ENCODE measurements at regions not wholly inside any gene's neighbourhood (a gene's known extent, or its start where the extent isn't known, plus 50 kb on each side); places are given as distances from the start of the nearest gene placed in this dataset.

GRCh38 chr5:125257997-125258396 is 511.6 kb upstream of the ZNF608 start:
- no peak overlapping the region for H3K4me2 ChIP-seq (ENCODE audit: low read length)
- no peak overlapping the region for H3K4me3 ChIP-seq (ENCODE audit: low read length)
- peaks cover 2% of the 10 kb centered on the region for H3K4me1 ChIP-seq (ENCODE audit: insufficient read depth, low read length)
- H4K20me1 ChIP-seq (ENCODE audit: low read length): no peaks in the 10 kb centered on the region
- no peaks in the 10 kb centered on the region for H3K9me2 ChIP-seq (replicated peaks; ENCODE audit: low read length)
- no peak overlapping the region for H3K9ac ChIP-seq (ENCODE audit: low read length)
- no peak for TF ChIP-seq EZH2phosphoT487 (IDR thresholded peaks at IDR 0.05; ENCODE audit: borderline replicate concordance, low read length)
- TF ChIP-seq CTCF (conservative IDR thresholded peaks at IDR 0.05; ENCODE audit: low read depth, low read length): no peak
- intact Hi-C loops (cut with micrococcal nuclease): no loop called here
- H3F3A ChIP-seq (ENCODE audit: low read length, unreplicated experiment): no peaks in the 10 kb centered on the region
- POLR2A ChIA-PET (ENCODE audit: unreplicated experiment): no interaction called here
- H2AFZ ChIP-seq (ENCODE audit: low read length): no peak overlapping the region
- DNase-seq (no peak), ATAC-seq (no peak)
- H3K9me3 ChIP-seq (ENCODE audit: low read length): peaks cover 6% of the 10 kb centered on the region; the same call in 1 of the 2 replicates
- CTCF ChIA-PET: no interaction called here
- H3K27ac ChIP-seq (ENCODE audit: low read length): no peak overlapping the region
- H3K79me2 ChIP-seq (ENCODE audit: low read length): no peaks in the 10 kb centered on the region
- H3K36me3 ChIP-seq (ENCODE audit: low read depth, low read length): peaks cover 2% of the 10 kb centered on the region; the same call in 1 of the 2 replicates
- no TSS peak for BruUV-seq (replicated peaks)
- H3K27me3 ChIP-seq (ENCODE audit: low read length): no peaks in the 10 kb centered on the region

- ATAC-seq (no peak), DNase-seq (no peak)
- ChIA-PET CTCF (no interaction called here), POLR2A (ENCODE audit: unreplicated experiment) (no interaction called here)
- H3K27ac ChIP-seq (ENCODE audit: low read length): no peak overlapping the region
- peaks cover 6% of the 10 kb centered on the region; the same call in 1 of the 2 replicates for H3K9me3 ChIP-seq (ENCODE audit: low read length)
- H3K4me1 ChIP-seq (ENCODE audit: insufficient read depth, low read length): peaks cover 8% of the 10 kb centered on the region
- H3K4me2 ChIP-seq (ENCODE audit: low read length): no peak overlapping the region
- peaks cover 2% of the 10 kb centered on the region; the same call in 1 of the 2 replicates for H3K36me3 ChIP-seq (ENCODE audit: low read depth, low read length)
- no peak overlapping the region for H3K9ac ChIP-seq (ENCODE audit: low read length)
- no TSS peak for BruUV-seq (replicated peaks)
- no peaks in the 10 kb centered on the region for H3F3A ChIP-seq (ENCODE audit: low read length, unreplicated experiment)
- H3K79me2 ChIP-seq (ENCODE audit: low read length): no peaks in the 10 kb centered on the region
- TF ChIP-seq EZH2phosphoT487 (IDR thresholded peaks at IDR 0.05; ENCODE audit: borderline replicate concordance, low read length): no peak
- no peak for TF ChIP-seq EZH2 (IDR thresholded peaks at IDR 0.05; ENCODE audit: low read length, unreplicated experiment)
- no peak for TF ChIP-seq CTCF (conservative IDR thresholded peaks at IDR 0.05; ENCODE audit: low read depth, low read length)
- no peak overlapping the region for H2AFZ ChIP-seq (ENCODE audit: low read length)
- intact Hi-C loops (cut with micrococcal nuclease): no loop called here
- no peaks in the 10 kb centered on the region for H3K27me3 ChIP-seq (ENCODE audit: low read length)
- no peaks in the 10 kb centered on the region for H4K20me1 ChIP-seq (ENCODE audit: low read length)
- H3K9me2 ChIP-seq (replicated peaks; ENCODE audit: low read length): no peaks in the 10 kb centered on the region
- H3K4me3 ChIP-seq (ENCODE audit: low read length): no peak overlapping the region
Measured at GRCh38 chr5:125258615-125259014, 512.2 kb upstream of the ZNF608 start.

- TF ChIP-seq EZH2phosphoT487 (IDR thresholded peaks at IDR 0.05; ENCODE audit: borderline replicate concordance, low read length) (no peak), CTCF (conservative IDR thresholded peaks at IDR 0.05; ENCODE audit: low read depth, low read length) (no peak)
- Histone ChIP-seq H4K20me1 (ENCODE audit: low read length) (no peaks in the 10 kb centered on the region), H2AFZ (ENCODE audit: low read length) (no peak overlapping the region), H3K79me2 (ENCODE audit: low read length) (no peaks in the 10 kb centered on the region), H3F3A (ENCODE audit: low read length, unreplicated experiment) (no peaks in the 10 kb centered on the region), H3K27ac (ENCODE audit: low read length) (no peak overlapping the region), H3K36me3 (ENCODE audit: low read depth, low read length) (peaks cover 2% of the 10 kb centered on the region; the same call in 1 of the 2 replicates), H3K4me2 (ENCODE audit: low read length) (no peak overlapping the region), H3K9me2 (replicated peaks; ENCODE audit: low read length) (no peaks in the 10 kb centered on the region), H3K9me3 (ENCODE audit: low read length) (no peaks in the 10 kb centered on the region), H3K4me3 (ENCODE audit: low read length) (no peak overlapping the region), H3K27me3 (ENCODE audit: low read length) (no peaks in the 10 kb centered on the region), H3K4me1 (ENCODE audit: insufficient read depth, low read length) (peaks cover 9% of the 10 kb centered on the region), H3K9ac (ENCODE audit: low read length) (no peak overlapping the region)
- no TSS peak for BruUV-seq (replicated peaks)
- intact Hi-C loops (cut with micrococcal nuclease): no loop called here
- ATAC-seq (no peak), DNase-seq (no peak)
- POLR2A ChIA-PET (ENCODE audit: unreplicated experiment): no interaction called here
- CTCF ChIA-PET: no interaction called here
Measured at GRCh38 chr5:125261505-125262250, 515.2 kb upstream of the ZNF608 start.
